GM21619 (cell line): ENCODE measurements at regions not wholly inside any gene's neighbourhood (a gene's known extent, or its start where the extent isn't known, plus 50 kb on each side); places are given as distances from the start of the nearest gene placed in this dataset.

ENCODE experiments used
- ATAC-seq: cut with Tn5 transposase; IDR thresholded peaks from one replicate; pipeline ENCODE4 v1.9.1; 2021; ENCODE audit not compliant: unreplicated experiment

DNA sequence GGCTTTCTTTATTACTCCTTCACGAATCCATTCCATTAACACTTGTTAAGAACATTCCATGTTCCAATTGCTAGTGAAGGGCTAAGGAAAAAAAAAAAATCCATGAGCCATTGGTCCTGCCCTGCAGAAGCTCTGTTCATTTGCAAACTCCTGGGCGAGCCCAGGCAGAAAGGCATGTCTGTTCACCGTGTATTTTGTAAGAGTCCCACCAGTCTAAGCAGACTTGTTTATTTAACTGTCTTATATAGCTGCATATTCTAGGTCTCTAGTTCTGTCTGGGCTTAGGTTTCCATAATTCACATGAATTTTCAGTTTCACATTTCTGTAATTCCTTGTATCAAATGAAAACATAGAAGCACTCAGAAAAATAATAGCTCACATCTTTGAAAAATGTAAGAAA lies 97.4 kb upstream of the POU2AF2 start:
- no peak for ATAC-seq

DNA sequence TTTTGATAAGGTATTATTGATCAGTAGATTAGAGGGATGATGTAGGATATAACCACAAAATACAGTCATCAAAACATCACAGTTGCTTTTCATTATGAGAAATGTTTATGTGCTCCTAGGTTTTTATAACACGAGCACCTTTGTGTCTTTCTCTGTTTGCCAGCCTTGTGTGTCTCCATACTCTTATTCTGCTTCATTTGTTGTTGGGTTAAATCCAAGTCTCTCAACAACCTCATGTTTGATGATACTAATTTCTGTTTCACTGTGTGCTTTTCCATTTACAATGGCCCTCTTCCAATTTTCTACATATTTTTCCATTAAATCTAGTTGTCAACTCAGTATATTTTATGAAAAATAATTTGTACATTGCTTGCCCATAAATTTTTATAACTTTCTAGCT lies 107.7 kb upstream of the POU2AF2 start:
- no peak for ATAC-seq

DNA sequence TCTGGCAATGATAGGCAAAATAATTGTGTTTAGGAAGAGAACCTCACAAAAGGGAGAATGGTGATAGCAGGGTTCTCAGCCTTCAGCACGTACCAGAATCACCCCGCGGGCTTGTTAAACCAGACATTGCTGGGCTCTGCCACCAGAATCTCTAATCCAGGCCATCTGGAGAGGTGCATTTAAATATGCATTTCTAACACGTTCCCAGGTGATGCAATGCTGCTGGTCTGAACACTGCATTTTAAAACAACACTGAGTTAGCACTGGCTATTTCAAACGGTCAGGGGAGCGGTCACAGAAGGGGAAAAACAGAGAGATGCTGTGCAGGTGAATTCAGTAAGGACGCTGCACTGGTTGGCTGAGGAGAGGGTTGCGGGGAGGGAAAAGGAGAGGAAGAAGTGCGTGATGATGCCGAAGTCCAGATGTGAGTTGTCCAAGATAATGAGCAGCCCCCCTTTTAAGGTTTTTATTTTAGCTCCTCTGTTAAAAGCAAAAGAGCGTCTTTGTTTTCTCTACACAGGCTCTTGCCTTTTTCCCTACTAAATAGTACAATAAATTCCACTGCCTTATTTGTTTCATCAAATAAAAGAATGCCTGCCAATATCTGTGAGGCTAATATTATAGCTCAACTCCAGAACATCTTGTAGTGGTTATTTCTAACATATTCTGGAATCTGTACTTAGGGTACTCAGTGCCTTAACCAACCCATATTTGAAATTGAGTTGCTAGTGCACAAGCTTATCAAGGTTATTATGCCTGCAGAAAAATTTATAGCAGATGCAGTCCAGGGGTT lies 109.6 kb upstream of the POU2AF2 start:
- ATAC-seq, result no peak

DNA sequence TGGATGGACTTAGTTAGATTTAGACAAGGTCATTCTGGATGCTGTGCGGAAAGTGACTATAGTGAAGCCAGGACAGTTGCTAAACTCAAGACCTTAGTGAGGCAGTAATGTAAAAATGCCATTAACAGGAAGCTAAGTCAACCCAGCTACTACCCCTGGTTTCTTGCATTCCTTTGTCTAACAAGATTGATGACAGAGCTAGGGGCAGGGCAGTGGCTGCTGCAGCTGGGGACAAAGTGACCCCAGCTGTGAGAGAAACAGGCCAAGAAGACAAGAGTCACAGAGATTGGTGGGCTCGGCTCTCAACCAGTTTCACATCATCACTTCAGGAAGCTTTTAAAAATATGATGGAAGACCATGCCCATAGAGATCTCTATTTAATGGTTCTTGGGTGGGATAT lies 110.4 kb upstream of the POU2AF2 start:
- no peak for ATAC-seq

DNA sequence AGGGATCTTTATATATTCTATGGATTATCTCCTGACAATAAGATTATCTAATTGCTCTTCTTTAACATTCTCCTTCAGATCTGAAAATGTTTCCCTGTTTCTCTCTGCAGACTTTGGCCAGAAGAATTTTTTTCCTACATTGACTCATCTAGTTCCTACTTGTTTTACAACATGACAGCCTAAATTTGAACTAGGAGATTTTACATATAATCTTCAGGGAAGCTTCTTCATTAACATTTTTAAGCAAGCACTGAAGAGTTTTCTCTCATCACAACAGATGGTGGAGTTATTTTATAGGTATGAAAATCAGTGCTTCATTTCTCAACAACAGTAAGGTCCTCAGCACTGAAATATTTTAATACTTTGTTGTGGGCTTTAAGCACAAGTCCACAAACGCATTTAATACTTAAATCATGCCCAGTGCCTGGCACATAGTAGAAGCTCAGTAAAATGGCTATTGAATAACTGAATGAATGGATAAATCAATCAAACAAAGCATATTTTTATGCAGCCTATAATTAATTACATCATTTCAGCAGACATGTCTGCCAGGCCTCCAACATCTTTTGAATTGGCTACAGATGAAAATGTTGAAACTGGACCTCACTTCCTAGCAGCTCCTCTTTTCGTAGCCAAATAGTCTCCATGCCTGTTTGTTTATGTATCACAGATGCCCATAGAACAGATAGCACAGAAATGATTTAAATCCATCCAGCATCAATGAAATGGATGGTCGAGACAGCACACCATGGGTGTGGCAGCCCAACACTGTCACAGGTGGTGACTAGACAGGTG lies 117.3 kb upstream of the POU2AF2 start:
- ATAC-seq, result no peak

DNA sequence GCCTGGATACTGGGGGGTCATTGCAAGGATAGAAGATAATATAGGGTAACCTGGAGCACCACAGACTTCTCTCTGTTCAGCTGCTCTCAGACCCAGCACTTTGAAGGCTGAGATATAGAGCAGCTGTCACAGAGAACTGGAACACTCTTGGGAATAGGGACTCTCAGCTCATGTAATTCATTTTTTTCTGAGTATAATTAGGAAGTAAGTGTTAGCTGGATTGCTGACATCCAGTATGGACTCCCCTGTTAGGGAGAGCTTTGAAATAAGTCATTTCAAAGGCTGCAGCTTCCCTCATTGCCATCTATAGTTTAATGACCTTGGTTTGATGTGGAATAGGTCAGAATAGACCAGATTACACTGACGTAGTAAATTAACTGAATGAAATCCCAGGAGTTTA lies 120.8 kb upstream of the POU2AF2 start:
- no peak for ATAC-seq

DNA sequence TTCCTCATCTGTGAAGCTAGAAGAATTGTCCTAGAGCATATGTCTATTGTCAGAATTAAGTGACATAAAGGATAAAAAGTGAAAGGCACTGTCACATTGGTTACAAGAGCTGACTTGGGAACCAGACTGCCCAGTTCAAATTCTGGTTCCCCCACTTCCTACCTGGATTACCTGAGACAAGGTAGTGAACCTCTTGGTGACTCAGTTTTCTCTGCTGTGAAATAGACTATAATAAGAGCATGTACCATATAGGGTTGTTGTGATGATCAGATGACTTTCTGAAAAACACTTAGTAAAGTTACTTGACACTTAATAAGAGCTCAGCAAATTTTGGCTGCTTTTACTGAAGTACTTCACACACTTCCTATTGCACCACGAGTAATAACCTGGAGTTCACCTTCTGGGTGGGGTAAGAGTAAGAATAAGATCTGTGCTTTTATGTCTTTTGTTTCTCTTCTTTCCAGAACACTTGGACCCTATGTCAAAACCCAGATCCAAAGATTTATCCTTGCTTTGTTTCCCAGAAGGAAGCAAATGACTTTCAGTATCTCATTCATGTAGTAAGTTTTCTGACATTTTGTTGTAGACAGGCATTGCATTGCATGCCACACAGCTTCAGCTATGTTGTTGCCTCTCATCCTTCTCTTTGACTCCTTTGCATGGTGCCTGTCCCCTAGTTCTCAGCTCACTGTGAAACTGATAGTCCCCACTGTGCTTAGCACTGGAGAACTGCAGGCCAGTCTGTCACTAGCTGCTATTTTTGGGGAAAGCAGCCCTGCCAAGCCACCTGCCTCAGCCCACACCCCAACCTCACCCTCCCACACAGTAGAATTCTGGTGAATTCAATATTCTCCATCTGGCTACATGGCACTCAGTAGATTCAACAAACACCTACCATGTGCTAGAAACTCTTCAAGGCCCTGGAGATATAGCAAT lies 121.8 kb upstream of the POU2AF2 start:
- ATAC-seq, result peak; percentile 59

DNA sequence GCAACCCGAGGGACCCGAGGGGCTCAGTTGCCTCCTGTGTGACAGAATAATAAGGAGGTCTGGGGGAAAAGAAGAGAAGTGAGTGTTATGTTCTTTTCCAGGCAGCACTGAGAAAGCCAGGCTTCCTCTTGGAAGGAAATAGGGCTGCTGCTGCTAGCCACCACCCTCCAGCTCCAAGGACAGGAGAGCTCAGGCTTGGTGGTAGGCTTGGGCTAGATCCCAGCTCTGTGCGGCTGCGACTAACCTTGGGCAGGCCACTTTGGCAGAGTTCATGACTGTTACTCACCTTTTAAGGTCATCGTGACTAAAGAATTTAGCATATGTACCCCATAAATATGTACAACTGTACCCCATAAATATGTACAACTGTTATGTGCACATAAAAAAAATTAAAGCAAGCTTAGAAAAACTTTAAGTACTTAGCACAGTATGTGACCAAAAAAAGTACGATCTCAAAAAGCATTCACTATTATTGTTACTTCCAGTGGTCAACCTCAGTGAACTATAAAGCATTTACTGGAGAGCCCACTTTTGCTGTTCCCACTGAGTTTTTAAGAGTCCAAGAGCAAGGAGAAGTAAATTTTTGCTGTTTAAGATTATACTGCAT lies 124.7 kb upstream of the POU2AF2 start:
- ATAC-seq, result no peak

DNA sequence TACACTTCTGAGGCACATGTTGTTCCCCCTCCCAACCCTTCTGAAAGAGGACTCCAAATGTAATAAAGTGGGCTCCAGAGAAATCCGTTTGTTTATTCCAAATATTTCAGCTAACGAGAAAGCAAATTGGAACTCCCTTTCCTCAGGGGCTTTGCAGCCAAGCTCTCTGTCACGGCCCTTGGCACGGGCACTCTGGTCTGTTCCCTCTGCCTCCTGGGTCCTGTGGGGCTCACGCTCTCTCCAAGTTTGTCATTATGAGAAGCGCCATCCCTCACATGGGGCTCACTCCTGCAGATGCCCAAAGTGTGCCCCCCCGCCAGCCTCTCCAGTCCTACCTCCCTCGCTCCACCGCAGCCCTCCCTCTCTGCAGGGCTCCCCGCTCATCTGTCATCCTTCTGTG lies 125.4 kb upstream of the POU2AF2 start:
- ATAC-seq, result no peak

DNA sequence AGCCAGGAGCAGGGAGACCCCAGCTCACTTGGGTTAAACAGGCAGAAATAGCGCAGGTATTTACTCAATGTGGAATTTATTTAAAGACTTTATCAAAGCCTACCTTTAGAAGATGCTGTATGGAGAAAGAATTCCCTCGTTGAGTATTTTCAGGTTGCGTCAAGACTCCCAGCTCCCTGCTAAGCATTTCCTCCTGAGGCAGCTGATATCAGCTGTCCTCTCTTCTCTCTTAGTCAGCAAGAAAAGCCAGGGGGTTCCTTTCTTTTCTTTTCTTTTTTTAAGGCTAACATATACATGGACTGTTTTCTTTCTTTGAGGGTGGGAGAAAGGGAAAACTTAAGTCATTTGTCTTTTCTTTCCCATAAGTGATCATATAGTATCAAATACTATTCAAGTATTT lies 125.8 kb upstream of the POU2AF2 start:
- no peak for ATAC-seq

DNA sequence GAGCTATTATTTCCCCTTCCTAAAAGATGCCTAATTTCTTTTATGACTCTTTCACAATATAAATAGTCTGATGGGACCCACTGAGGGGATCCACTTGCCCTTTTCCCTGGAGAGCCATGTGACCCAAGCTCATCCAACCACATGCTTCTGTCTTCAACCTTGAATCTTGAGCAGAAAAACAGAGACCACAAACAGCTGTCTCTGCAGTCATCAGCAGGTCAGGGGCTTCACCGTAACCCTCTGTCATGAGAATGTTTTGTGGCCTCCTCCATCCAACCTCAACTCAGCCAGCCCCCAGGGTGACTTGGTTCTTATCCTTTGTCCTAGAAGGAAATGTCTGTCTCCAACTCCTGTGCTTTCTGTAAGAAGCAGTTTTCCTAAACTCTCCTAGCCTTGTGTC lies 129.6 kb upstream of the POU2AF2 start:
- ATAC-seq, result peak; percentile 64

DNA sequence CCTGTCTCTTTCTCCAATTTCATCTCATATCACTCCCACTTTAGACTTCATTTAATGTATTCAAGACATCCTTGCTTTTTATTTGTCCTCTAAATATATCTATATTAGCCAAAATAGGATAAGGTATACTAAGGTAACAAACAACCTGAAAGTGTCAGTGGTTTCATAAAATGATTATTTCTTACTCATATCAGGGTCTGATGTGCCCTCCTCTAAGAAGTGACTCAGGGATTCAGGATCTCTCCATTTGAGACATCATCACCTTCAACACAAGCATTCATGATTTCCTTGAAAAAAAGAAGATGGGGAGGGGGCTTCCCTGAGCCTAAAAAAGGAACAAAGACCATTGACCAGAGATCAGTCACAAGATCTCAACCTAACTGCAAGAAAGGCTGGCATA lies 131.4 kb upstream of the POU2AF2 start:
- ATAC-seq, result no peak

DNA sequence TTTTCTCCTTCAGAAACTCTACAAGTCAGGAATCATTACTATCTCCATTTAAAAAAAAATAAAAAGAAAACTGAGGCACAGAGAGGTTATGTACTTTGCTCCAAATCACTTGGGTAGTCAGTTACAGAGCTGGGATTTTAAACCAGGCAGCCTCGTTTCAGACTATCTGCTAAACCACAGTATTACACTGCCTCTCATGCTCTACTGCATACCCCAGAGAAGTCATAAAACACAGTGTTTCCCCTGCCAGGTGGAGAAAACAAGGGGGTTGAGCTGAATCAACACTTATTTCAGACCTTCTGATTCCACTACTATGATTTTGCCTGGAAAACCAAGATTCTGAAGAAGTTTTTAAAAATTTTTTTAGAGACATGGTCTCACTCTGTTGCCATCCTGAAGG lies 132.9 kb upstream of the POU2AF2 start:
- ATAC-seq, result no peak

DNA sequence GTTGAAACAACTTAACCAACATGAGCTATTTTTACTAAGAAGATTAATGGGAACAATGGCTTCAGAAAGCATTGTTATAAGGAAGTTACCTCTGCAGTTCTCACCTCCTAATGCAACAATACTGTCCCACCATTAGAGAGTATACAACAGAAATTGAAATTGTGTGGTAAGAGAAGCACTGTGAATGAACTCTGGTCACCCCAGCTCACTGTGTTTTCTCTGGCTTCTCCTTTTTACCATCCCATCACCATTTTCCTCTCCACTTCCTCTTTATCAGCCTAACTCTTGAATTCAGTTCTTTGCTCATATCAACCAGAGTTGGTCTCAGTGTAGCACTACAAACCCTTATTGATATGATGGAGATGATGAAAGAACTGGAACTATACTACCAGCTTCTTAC lies 138.0 kb upstream of the POU2AF2 start:
- no peak for ATAC-seq

DNA sequence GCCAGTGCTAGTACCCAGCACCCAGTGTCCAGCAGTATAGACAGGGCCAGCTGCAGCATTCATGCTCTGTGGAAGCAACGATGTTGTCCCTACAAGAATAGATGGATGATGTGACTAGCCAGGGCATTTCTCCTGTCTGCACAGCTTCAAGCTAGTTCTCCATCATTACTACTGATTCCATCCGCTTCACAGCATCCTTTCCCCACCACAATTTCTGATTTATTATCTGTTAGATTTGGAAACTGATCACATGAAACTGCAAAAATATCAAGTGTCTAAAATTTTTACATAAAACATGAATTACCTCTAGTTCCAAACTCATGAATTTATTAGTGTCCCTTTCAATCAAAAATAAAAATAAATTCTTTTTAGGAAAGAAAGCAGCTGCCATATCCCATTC lies 138.9 kb upstream of the POU2AF2 start:
- no peak for ATAC-seq

DNA sequence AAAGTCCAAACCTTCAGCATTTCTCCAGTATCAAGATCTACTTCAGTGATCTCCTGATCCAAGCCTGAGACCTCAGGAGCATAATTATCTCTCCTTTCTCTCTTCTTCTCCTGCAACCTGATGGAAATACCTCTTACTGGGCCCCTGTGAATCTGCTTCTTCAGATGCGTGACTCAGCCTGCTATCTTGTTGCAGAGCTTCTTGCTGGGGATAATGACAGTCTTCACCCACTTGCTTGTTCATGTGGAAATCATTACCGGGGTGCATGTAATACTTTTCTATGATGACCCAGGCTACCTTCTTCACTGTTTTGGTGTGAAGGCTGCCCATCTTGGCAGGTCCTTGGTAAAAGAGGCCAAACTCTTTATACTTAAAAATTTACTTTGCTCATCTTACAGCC lies 140.0 kb upstream of the POU2AF2 start:
- no peak for ATAC-seq

DNA sequence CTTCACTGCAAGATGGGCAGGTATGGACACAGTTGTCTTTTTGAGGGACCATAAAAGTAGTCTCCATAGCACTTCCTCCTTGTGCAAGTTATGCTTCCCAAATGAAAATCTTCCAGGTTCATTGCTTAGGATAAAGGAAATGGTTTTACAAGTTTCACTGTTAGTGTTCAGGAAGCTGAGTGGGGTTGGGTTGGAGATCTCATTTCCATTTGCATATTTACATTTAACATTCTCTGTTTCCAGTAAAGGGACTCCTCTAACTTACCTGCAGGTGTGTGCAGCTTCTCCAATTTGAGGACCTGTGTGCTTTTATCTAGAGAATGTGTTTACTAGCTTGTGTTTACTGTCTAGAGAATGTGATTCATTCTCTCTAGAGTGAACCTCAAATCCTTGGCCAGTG lies 141.3 kb upstream of the POU2AF2 start:
- no peak for ATAC-seq

DNA sequence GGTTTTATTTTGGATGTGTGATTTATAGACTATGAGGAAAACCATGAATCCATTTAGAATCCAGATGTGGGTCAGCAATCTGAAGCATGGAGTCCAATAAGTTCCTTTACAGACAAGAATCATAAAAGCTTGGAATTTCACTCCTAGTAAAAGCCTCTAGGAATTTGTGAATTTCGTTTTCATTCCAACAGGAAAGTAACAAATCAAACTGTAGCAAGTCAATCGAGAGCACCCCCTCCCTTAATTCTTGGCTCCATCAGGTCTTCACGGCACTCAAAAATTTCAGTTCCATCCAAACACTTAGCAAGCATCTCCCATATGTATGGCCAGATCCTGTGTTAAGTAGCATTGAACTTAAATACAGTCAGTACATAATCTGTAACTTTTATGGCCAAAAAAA lies 143.6 kb upstream of the POU2AF2 start:
- ATAC-seq, result no peak

DNA sequence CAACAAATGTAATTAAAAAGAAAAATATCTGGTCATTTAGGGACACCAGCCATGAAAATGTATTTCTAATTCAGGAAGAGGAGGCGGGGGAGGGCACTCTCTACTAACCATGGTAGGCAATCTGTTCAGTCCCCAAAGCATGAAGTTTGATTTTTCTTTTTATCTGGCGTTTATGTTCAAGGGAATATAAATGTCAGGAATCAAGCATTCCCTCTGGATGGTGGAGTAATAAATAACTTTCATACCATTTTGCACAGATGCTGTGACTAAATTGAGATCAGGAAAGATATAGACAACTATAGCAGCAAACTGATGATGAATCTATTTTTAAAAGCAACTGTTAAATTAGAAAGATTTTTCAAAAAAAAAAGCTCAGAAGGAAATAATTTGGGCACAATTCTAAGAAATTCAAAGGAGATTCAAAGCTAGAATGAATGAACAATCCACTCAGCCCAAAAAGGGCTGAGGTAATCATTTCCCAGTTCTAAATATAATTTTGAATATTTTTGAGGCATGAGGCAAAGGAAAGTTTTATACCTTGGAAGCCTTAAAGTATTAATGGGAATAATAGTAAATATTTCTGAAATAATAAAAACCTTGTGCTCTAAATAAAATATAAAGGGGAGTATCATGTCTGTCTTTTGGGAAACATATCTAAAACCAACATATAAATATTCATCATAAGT lies 146.4 kb upstream of the POU2AF2 start:
- ATAC-seq, result no peak

DNA sequence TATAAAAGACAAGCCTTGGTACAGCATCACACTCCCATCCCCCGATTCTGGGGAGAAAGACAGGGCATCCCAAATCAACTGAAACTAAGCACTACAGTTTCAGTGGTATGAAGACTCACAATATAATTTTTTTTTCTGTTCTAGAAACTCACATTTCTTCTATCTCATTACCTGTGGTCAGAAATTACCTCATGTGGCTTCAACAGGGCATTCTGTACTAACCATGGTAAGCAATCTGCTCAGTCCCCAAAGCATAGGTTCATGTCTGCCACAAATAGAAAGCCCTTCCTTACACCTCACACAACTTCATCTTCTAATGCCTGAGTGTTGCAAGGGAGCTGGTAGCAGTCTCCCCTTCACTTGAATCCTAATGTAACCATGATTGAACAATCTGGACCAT lies 147.4 kb upstream of the POU2AF2 start:
- ATAC-seq, result peak; percentile 66
